Cerebellar nuclear complex (tissue), 1 donor: ENCODE measurements at regions not wholly inside any gene's neighbourhood (a gene's known extent, or its start where the extent isn't known, plus 50 kb on each side); places are given as distances from the start of the nearest gene placed in this dataset.
"Not testable (repeated sequence)": the region's sequence is repeated elsewhere in the genome, so short reads cannot be mapped to it uniquely, and the experiment has no call there.

Experiments used
- DNase-seq, 2 experiments: peaks; one replicate each; lab custom pipeline; 2025; lab: John Stamatoyannopoulos, UW

- no peak for DNase-seq
Observed at GRCh38 chr16:88320947-88321634, 61.7 kb upstream of the ZNF469 start.

DNA sequence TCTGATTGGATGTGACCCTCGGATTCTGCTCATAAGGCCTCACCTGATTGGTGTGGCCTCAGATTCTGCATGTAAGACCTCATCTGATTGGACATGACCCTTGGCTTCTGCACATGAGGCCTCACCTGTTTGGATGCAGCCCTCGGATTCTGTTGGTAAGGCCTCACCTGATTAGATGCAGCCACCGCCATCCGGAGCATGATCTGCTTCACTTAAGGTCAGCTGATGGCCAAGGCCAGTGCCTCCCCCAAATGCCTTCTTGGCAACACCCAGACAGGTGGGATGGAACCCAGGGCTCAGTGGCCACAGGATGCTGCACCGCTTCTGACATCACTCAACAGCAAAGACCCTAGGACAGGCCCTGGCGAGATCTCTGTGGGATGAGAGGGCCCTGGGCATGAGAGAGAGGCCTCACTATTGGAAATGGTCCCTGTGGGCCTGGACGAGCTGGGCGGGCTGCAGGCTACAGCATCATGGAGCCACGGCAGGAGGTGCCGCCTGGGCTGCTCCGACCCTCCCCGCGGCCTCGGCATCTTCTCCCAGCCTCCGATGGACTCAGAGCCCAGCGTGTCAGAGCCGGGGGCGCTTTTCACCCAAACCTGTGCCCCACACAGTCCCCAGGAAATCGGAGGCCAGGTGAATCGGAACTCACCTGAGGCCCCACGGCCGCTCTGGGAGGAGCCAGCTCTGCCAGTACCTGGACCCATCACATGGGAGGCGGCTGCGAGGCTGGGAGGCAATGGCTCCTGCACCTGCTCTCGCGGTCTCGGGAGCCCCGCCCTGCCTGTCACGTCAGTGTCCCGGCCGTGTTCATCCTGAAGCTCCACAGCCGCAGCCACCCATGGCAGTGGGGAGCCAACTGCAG, 60.9 kb upstream of the ZNF469 start:
- no peak for DNase-seq

DNA sequence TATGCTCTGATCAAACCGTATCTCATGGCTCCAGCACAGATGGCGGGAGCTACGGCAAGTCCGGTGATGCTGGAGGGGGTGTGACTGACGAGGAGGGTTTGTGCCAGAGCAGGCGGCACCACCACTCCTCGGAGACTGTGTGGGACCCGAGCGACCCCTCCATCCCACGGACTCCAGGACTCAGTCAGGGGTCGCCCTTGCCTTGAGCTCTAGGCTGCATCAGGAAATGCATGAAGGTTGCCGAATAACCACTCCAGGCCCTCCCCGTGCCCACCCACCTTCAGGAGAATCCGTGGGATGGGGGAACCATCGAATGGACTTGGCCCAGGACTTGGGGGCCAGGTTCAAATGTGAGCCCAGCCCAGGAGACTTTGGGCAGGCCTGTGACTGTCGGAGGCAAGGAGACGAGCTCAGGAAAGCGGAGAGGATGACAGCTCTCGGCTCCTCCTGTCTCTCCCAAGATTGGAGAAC, 60.2 kb upstream of the ZNF469 start:
- no peak for DNase-seq

DNA sequence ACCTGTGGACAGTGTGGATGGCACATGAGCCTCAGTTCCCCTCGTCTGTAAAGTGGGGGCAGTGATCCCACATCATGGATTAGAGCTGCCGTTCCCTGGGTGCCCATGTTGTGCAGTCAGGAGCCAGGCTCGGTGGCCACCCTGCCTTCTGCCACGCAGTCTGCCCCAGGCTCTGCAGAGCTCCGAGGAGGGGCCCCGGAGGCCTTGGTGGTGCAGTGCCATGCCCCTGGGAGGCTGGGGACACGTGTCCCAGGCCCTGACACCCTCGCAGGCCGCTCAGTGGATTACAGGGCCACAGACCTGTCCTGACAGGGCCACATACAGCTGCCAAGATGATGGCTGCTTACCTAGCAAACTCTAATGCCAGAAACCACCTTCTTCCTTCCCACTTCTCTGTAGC, 59.7 kb upstream of the ZNF469 start:
- no peak for DNase-seq

DNA sequence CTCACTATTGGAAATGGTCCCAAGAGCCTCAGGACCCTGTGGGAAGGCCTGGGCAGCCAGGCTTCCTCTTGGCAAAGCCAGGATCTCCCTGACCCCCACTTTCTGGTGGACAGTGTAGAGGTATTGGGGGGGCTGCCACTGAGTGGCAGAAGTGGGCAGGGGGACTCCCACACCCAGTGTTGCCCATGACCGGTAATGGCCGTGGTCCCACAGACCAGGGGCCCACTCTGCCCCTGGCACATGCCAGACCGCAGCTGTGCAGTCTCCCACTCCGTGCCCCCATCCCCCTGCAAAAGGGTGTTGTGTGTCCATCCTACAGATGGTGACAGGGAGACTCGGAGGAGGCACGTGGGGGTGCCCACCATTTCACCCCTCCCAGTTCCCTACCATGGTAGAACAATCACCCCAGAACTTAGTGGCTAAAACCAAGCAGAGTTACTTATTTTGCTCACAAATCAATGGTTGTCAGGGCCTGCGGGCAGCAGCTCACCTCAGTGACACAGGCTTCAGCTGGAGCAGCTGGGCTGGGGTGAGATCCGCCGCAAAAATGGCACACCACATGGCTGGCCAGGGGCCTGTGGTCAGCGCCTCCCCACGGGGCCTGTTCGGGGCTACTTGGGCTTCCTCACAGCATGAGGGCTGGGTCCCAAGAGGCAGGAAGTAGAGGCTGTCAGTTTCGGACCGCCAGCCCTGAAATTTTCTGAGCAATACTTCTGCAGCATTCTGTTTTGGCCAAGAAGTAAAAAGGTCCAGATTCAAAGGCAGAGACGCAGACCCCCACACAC, 59.0 kb upstream of the ZNF469 start:
- no peak for DNase-seq

DNA sequence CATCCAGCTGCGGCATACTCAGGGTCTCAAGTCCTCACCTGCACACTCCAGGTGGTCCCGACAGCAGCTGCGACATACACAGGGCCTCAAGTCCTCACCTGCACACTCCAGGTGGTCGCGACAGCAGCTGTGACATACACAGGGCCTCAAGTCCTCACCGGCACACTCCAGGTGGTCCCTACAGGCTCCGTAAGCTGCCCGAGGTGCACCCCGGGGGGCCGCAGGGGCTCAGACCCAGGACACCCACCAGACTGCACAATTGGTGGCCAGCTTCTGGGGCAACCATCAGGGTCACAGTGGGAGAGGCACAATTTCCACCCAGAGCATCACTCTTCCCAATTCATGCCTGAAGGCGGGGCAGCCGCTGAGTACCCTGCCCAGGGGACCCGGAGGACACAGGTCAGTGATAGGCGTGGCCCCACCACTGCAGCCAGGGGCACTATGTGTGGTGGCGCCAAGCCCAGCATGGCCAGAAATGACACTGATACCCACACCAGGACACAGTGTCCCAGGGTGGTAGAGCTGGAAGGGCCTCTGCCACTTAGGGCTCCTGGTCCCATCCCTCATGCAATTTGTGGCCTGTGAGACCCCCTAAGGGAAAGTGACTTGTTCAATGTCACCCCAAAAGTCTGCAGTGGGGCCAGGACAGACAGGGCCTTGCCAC, 57.5 kb upstream of the ZNF469 start:
- DNase-seq: no peak

GRCh38 chr16:88325976-88326375, 56.8 kb upstream of the ZNF469 start:
- no peak for DNase-seq

GRCh38 chr16:88326611-88327485, 55.9 kb upstream of the ZNF469 start:
- no peak for DNase-seq

- DNase-seq: no peak
Observed at GRCh38 chr16:88327561-88328312, 55.0 kb upstream of the ZNF469 start.

DNA sequence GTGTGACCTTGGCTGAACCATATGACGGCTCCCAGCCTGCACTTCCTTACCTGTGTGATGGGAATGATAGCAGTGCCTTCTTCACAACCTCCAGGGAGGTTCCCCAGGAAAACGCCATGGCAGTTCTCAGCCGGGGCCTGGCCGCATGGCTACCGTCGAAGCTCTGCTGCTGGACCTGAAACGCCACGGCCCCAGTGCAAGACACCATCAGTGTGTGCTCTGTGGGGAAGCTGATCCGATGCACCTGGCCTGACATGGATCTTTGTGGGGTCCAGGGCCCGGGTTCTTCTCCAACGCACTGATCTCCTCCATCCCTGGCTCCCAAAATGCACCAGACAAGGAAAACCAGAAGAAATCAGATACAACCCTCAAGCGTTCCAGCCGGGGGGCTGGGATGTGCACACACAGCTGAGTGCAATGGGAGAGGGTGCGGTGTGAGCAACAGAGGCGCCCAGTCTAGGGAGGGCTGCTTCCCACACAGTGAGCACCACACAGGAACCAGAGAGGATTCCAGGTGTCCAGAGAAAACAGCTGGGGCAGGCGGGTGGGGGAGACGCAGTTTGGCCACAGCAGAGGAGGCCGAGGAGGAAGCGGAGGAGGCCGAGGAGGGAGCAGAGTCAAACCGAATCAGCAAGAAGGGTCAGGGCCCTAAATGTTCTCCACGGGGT, 54.3 kb upstream of the ZNF469 start:
- no peak for DNase-seq

GRCh38 chr16:88329726-88330700, 52.7 kb upstream of the ZNF469 start:
- no peak for DNase-seq

GRCh38 chr16:88330971-88331890, 51.5 kb upstream of the ZNF469 start:
- no peak for DNase-seq

DNA sequence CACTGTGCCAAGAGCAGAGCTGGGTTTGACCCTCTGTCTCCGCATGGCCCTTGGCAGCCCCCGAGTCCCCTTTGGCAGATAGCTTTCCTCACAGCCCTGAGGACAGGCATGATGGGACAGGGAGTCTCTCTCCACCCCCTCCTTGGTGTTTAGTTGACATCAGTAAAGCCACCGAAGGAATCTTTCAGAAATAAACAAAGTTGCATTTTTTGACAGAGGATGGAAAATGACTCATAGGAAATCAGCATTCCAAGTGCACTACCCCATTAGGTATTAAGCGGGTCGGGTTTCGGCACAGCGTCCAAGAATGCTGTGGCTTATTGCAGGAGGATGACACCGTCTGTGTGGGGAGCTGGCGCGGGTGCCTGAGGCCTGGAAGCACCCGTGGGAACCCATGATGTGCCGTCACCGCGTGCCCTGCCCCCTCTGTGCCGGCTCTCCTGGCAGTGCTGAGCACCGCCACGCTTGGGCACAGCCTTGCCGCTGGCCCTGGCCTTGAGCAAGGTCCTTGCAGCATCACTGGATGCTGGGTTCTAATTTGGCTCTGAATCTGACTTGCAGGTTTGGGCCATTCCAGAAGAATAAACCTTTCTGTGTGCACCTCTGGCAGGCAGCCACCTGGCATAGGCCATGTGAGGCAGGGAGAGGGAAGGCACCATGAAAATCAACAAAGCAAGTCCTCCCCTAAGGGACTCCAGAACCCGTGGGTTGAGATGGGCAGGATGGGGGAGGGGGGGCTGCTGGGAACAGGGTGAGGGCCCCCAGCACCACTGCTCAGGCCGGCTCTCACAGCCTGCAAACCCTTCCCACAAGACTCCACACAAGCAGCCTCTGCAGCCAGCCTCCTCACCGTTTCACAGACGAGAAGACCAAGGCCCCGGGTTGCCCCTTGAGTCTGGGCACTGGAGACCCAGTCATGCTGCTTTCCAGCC, 50.5 kb upstream of the ZNF469 start:
- no peak for DNase-seq

DNA sequence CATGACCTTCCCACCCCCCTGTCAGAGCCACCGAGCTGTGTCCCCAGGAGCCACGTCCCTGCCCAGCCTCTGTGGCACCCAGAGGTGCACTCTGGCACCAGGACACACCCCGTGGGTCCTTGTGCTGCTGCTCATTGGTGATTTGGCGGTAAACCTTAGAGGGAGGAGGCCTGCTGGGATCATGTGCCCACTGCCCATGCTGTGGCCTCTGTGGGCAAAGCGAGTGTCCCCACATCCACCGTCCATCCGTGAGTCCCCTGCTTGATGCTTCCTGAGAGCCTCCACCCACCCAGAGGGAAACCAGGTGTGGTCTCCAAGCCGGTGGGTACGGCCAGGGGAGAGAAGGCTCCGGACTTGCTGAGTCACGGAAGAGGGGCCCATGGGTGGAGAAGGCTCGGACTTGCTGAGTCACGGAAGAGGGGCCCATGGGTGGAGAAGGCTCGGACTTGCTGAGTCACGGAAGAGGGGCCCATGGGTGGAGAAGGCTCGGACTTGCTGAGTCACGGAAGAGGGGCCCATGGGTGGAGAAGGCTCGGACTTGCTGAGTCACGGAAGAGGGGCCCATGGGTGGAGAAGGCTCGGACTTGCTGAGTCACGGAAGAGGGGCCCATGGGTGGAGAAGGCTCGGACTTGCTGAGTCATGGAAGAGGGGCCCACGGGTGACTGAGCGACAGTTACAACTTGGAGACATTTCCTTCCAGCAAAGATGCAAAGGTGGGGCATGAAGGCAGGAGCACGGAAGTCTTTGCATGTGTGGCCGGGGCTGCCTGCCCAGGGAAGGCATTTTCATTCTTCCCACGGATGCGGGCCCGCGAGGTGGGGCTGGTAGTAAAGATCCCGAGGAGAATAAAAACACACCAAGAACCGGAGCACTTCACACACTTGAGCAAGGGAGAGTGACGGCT, 49.6 kb upstream of the ZNF469 start:
- DNase-seq: not testable (repeated sequence)
